ENCODE measurements at regions not wholly inside any gene's neighbourhood (a gene's known extent, or its start where the extent isn't known, plus 50 kb on each side); places are given as distances from the start of the nearest gene placed in this dataset.

GRCh38 chr3:26358405-26358804 is 264.2 kb upstream of the LRRC3B start:
- TF ChIP-seq CTCF (IDR thresholded peaks at IDR 0.05; ENCODE audit: low read depth, low read length, missing control alignments) = no peak
- H3K4me3 ChIP-seq (replicated peaks; ENCODE audit: low read depth, low read length) = no peak overlapping the region
- no peak for DNase-seq (ENCODE audit: extremely low read depth, low read depth)

- no peak for TF ChIP-seq CTCF (IDR thresholded peaks at IDR 0.05; ENCODE audit: low read depth, low read length, missing control alignments)
- no peak for DNase-seq (ENCODE audit: extremely low read depth, low read depth)
- no peak overlapping the region for H3K4me3 ChIP-seq (replicated peaks; ENCODE audit: low read depth, low read length)
These were observed 256.9 kb upstream of the LRRC3B start for GRCh38 chr3:26365706-26366105.

- DNase-seq (ENCODE audit: extremely low read depth, low read depth) = no peak
- H3K4me3 ChIP-seq (replicated peaks; ENCODE audit: low read depth, low read length) = no peak overlapping the region
- no peak for TF ChIP-seq CTCF (IDR thresholded peaks at IDR 0.05; ENCODE audit: low read depth, low read length, missing control alignments)
These were observed 254.3 kb upstream of the LRRC3B start for GRCh38 chr3:26368312-26368711.

GRCh38 chr3:26369133-26369532 is 253.4 kb upstream of the LRRC3B start:
- no peak for DNase-seq (ENCODE audit: extremely low read depth, low read depth)
- TF ChIP-seq CTCF (IDR thresholded peaks at IDR 0.05; ENCODE audit: low read depth, low read length, missing control alignments) = no peak
- no peak overlapping the region for H3K4me3 ChIP-seq (replicated peaks; ENCODE audit: low read depth, low read length)

- H3K4me3 ChIP-seq (replicated peaks; ENCODE audit: low read depth, low read length) = no peak overlapping the region
- TF ChIP-seq CTCF (IDR thresholded peaks at IDR 0.05; ENCODE audit: low read depth, low read length, missing control alignments) = no peak
- no peak for DNase-seq (ENCODE audit: extremely low read depth, low read depth)
These were observed 246.6 kb upstream of the LRRC3B start for GRCh38 chr3:26375843-26376530.

GRCh38 chr3:26381411-26381810 is 241.2 kb upstream of the LRRC3B start:
- no peak for TF ChIP-seq CTCF (IDR thresholded peaks at IDR 0.05; ENCODE audit: low read depth, low read length, missing control alignments)
- DNase-seq (ENCODE audit: extremely low read depth, low read depth) = no peak
- no peak overlapping the region for H3K4me3 ChIP-seq (replicated peaks; ENCODE audit: low read depth, low read length)

- TF ChIP-seq CTCF (IDR thresholded peaks at IDR 0.05; ENCODE audit: low read depth, low read length, missing control alignments) = no peak
These were observed 215.9 kb upstream of the LRRC3B start for GRCh38 chr3:26406636-26407035.

More at GRCh38 chr3:26406636-26407035, 215.9 kb upstream of the LRRC3B start:
- H3K4me3 ChIP-seq (replicated peaks; ENCODE audit: low read depth, low read length) = no peak overlapping the region
- DNase-seq (ENCODE audit: extremely low read depth, low read depth) = no peak
